Keratinocyte (primary cell): ENCODE measurements at regions not wholly inside any gene's neighbourhood (a gene's known extent, or its start where the extent isn't known, plus 50 kb on each side); places are given as distances from the start of the nearest gene placed in this dataset.

ENCODE experiments used
- DNase-seq: peaks from one replicate; pipeline ENCODE4 v3.0.0-alpha.2; 2011; ENCODE audit warnings: low read depth, missing footprints, low spot score
- FAIRE-seq: peaks from 2 replicates; lab custom pipeline; 2011; peaks lifted over from hg19 to GRCh38; lab: Jason Lieb, UNC
- H2AFZ ChIP-seq: 2 replicates; pipeline ENCODE4 v1.6.0; 2012; ENCODE audit warnings: low read length, control low read depth, inconsistent platforms; ENCODE audit not compliant: control insufficient read depth
- H3K27ac ChIP-seq: 2 replicates; pipeline ENCODE4 v1.5.1; 2011; ENCODE audit warnings: low read length; ENCODE audit not compliant: control insufficient read depth, insufficient read depth
- H3K27me3 ChIP-seq: 3 replicates; pipeline ENCODE4 v1.6.0; 2011; ENCODE audit warnings: low read length; ENCODE audit not compliant: control insufficient read depth, insufficient read depth; ENCODE audit errors: extremely low read depth
- H3K36me3 ChIP-seq, 2 experiments: 2 replicates in 1 of 2; 3 replicates in 1 of 2; pipeline ENCODE4 v1.5.1; 2011; ENCODE audit warnings: low read length in 2 of 2, mild to moderate bottlenecking in 1 of 2; ENCODE audit not compliant: control insufficient read depth in 2 of 2, insufficient read depth in 2 of 2; ENCODE audit errors: extremely low read depth in 1 of 2
- H3K4me1 ChIP-seq: 3 replicates; pipeline ENCODE4 v1.5.1; 2011; ENCODE audit warnings: low read length; ENCODE audit not compliant: control insufficient read depth, insufficient read depth; ENCODE audit errors: extremely low read depth
- H3K4me2 ChIP-seq: 3 replicates; pipeline ENCODE4 v1.6.0; 2011; ENCODE audit warnings: low read depth, low read length; ENCODE audit not compliant: control insufficient read depth, insufficient read depth; ENCODE audit errors: extremely low read depth
- H3K4me3 ChIP-seq, 3 experiments: fragments of 200-600 bp in 1 of 3; sonication (generic) in 1 of 3; 2 replicates in 2 of 3; 3 replicates in 1 of 3; pipeline ENCODE4 v1.5.1; 2011 to 2016; ENCODE audit warnings: low read length in 3 of 3, mild to moderate bottlenecking in 3 of 3, control low read depth in 2 of 3, inconsistent platforms in 1 of 3, low read depth in 1 of 3, mixed read lengths in 1 of 3, mixed run types in 1 of 3, moderate library complexity in 1 of 3; ENCODE audit not compliant: control insufficient read depth in 2 of 3, insufficient read depth in 2 of 3; ENCODE audit errors: extremely low read depth in 1 of 3
- H3K79me2 ChIP-seq: 2 replicates; pipeline ENCODE4 v1.6.0; 2012; ENCODE audit warnings: low read length; ENCODE audit not compliant: control insufficient read depth, insufficient read depth
- H3K9ac ChIP-seq: 3 replicates; pipeline ENCODE4 v1.6.0; 2011; ENCODE audit warnings: low read length; ENCODE audit not compliant: control insufficient read depth, insufficient read depth; ENCODE audit errors: extremely low read depth
- H3K9me1 ChIP-seq: 3 replicates; pipeline ENCODE4 v1.6.0; 2011; ENCODE audit warnings: low read length; ENCODE audit not compliant: control insufficient read depth, insufficient read depth; ENCODE audit errors: extremely low read depth
- H3K9me3 ChIP-seq: 2 replicates; pipeline ENCODE4 v1.5.1; 2012; ENCODE audit warnings: low read depth, low read length; ENCODE audit not compliant: control insufficient read depth
- H4K20me1 ChIP-seq: 3 replicates; pipeline ENCODE4 v1.6.0; 2011; ENCODE audit warnings: low read length; ENCODE audit not compliant: control insufficient read depth, insufficient read depth; ENCODE audit errors: extremely low read depth
- CTCF ChIP-seq, 3 experiments: IDR thresholded peaks in 1 of 3; conservative IDR thresholded peaks in 1 of 3; optimal IDR thresholded peaks in 1 of 3; 2 replicates in 2 of 3; 3 replicates in 1 of 3; pipeline versions ENCODE3 to v1.5.1; 2011; ENCODE audit warnings: low read length in 3 of 3, mild to moderate bottlenecking in 3 of 3, moderate library complexity in 2 of 3, control low read depth in 1 of 3, inconsistent platforms in 1 of 3; ENCODE audit not compliant: insufficient read depth in 2 of 3; ENCODE audit errors: extremely low read depth in 1 of 3
- EZH2 ChIP-seq: IDR thresholded peaks from one replicate; pipeline ENCODE4 v1.6.1; 2012; ENCODE audit warnings: inconsistent platforms, mild to moderate bottlenecking, low read length, moderate library complexity
- dilution Hi-C: fragments of 300-500 bp; cut with MboI; formaldehyde crosslinking; loops from one replicate; pipeline ENCODE4 v1.7.0; 2020; ENCODE audit warnings: low sequenced_read_pairs; ENCODE audit not compliant: extremely low pct_ligation_motif_present

GRCh38 chr6:174036-174435 lies 118.3 kb upstream of the DUSP22 start:
- H3K4me3 ChIP-seq: no peak overlapping the region
- no peaks in the 10 kb centered on the region for H3K27me3 ChIP-seq
- no peaks in the 10 kb centered on the region for H3K9me3 ChIP-seq
- H3K27ac ChIP-seq: no peak overlapping the region
- H3K9ac ChIP-seq: no peak overlapping the region
- H4K20me1 ChIP-seq: no peaks in the 10 kb centered on the region
- H3K9me1 ChIP-seq: no peaks in the 10 kb centered on the region
- no peak overlapping the region for H3K4me2 ChIP-seq
- DNase-seq (no peak), FAIRE-seq (no peak)
- H3K4me1 ChIP-seq: no peaks in the 10 kb centered on the region
- TF ChIP-seq EZH2: no peak
- no peak for TF ChIP-seq CTCF (optimal IDR thresholded peaks at IDR 0.05 in 1 of 3, IDR thresholded peaks at IDR 0.05 in 1 of 3, conservative IDR thresholded peaks at IDR 0.05 in 1 of 3; ENCODE audit: extremely low read depth in 1 of 3, insufficient read depth in 2 of 3, low read length in 3 of 3)
- no peaks in the 10 kb centered on the region for H3K79me2 ChIP-seq
- dilution Hi-C loops: no loop called here
- no peaks in the 10 kb centered on the region for H3K36me3 ChIP-seq
- no peak overlapping the region for H2AFZ ChIP-seq

GRCh38 chr6:175680-176079 lies 116.6 kb upstream of the DUSP22 start:
- DNase-seq (no peak), FAIRE-seq (no peak)
- Histone ChIP-seq H3K36me3 (no peaks in the 10 kb centered on the region), H4K20me1 (no peaks in the 10 kb centered on the region), H3K27me3 (no peaks in the 10 kb centered on the region), H3K4me2 (no peak overlapping the region), H3K27ac (no peak overlapping the region), H3K79me2 (no peaks in the 10 kb centered on the region), H3K4me1 (no peaks in the 10 kb centered on the region), H3K9me3 (no peaks in the 10 kb centered on the region), H3K9me1 (no peaks in the 10 kb centered on the region), H3K9ac (no peak overlapping the region), H2AFZ (no peak overlapping the region), H3K4me3 (no peak overlapping the region)
- dilution Hi-C loops: no loop called here
- no peak for TF ChIP-seq CTCF (optimal IDR thresholded peaks at IDR 0.05 in 1 of 3, IDR thresholded peaks at IDR 0.05 in 1 of 3, conservative IDR thresholded peaks at IDR 0.05 in 1 of 3; ENCODE audit: extremely low read depth in 1 of 3, insufficient read depth in 2 of 3, low read length in 3 of 3)
- TF ChIP-seq EZH2: no peak
